ENCODE measurements at regions not wholly inside any gene's neighbourhood (a gene's known extent, or its start where the extent isn't known, plus 50 kb on each side); places are given as distances from the start of the nearest gene placed in this dataset.

DNA sequence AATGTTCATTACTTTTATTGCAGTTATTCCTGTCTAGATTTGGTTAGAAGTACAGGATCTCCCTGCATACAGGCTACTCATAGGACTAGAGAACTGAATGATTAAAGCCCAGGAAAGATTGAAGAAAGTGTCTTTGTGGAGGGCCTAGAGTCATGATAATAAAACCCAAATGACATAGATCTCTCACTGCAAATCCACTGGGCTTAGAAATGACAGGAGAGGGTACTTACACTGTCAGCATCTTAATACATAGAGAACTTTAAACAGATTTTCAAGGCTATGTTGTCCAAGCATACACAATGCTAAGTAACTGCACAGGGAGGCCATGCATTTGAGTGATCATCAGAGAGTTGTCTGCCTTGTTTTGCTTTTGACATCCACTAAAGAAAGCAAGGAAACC, 383.8 kb upstream of the MAP3K7 start:
- no peak for TF ChIP-seq CTCF (IDR thresholded peaks at IDR 0.05)

GRCh38 chr6:90967471-90967870, 380.6 kb upstream of the MAP3K7 start:
- Histone ChIP-seq H3K27ac (no peak overlapping the region), H3K27me3 (replicated peaks; ENCODE audit: insufficient read depth) (no peaks in the 10 kb centered on the region), H3K36me3 (no peaks in the 10 kb centered on the region), H3K4me3 (no peak overlapping the region), H3K9me3 (no peaks in the 10 kb centered on the region), H3K4me1 (ENCODE audit: control insufficient read depth in 1 of 2, low read depth in 2 of 2) (no peaks in the 10 kb centered on the region)
- DNase-seq (ENCODE audit: low spot score) (no peak), ATAC-seq (ENCODE audit: insufficient number of reproducible peaks, low FRiP score, low read depth) (no peak)
- no peak for TF ChIP-seq CTCF (IDR thresholded peaks at IDR 0.05)

More for the DNA sequence above, 383.8 kb upstream of the MAP3K7 start:
- no peaks in the 10 kb centered on the region for H3K36me3 ChIP-seq
- H3K4me3 ChIP-seq, result no peak overlapping the region
- DNase-seq (ENCODE audit: low spot score), result no peak
- H3K4me1 ChIP-seq (ENCODE audit: control insufficient read depth in 1 of 2, low read depth in 2 of 2), result no peaks in the 10 kb centered on the region
- H3K9me3 ChIP-seq, result no peaks in the 10 kb centered on the region
- no peak for ATAC-seq (ENCODE audit: insufficient number of reproducible peaks, low FRiP score, low read depth)
- H3K27me3 ChIP-seq (replicated peaks; ENCODE audit: insufficient read depth), result no peaks in the 10 kb centered on the region
- no peak overlapping the region for H3K27ac ChIP-seq

- DNase-seq (ENCODE audit: low spot score) (no peak), ATAC-seq (ENCODE audit: insufficient number of reproducible peaks, low FRiP score, low read depth) (no peak)
- TF ChIP-seq CTCF (IDR thresholded peaks at IDR 0.05), result no peak
- Histone ChIP-seq H3K4me1 (ENCODE audit: control insufficient read depth in 1 of 2, low read depth in 2 of 2) (no peaks in the 10 kb centered on the region), H3K27ac (no peak overlapping the region), H3K9me3 (no peaks in the 10 kb centered on the region), H3K27me3 (replicated peaks; ENCODE audit: insufficient read depth) (no peaks in the 10 kb centered on the region), H3K36me3 (no peaks in the 10 kb centered on the region), H3K4me3 (no peak overlapping the region)
These were observed 373.5 kb upstream of the MAP3K7 start for GRCh38 chr6:90960324-90960723.

- no peak for TF ChIP-seq CTCF (IDR thresholded peaks at IDR 0.05)
- Histone ChIP-seq H3K4me1 (ENCODE audit: control insufficient read depth in 1 of 2, low read depth in 2 of 2) (no peaks in the 10 kb centered on the region), H3K4me3 (no peak overlapping the region), H3K27ac (no peak overlapping the region), H3K9me3 (no peaks in the 10 kb centered on the region), H3K36me3 (no peaks in the 10 kb centered on the region), H3K27me3 (replicated peaks; ENCODE audit: insufficient read depth) (no peaks in the 10 kb centered on the region)
- ATAC-seq (ENCODE audit: insufficient number of reproducible peaks, low FRiP score, low read depth) (no peak), DNase-seq (ENCODE audit: low spot score) (no peak)
These were observed 368.4 kb upstream of the MAP3K7 start for GRCh38 chr6:90955246-90955645.

DNA sequence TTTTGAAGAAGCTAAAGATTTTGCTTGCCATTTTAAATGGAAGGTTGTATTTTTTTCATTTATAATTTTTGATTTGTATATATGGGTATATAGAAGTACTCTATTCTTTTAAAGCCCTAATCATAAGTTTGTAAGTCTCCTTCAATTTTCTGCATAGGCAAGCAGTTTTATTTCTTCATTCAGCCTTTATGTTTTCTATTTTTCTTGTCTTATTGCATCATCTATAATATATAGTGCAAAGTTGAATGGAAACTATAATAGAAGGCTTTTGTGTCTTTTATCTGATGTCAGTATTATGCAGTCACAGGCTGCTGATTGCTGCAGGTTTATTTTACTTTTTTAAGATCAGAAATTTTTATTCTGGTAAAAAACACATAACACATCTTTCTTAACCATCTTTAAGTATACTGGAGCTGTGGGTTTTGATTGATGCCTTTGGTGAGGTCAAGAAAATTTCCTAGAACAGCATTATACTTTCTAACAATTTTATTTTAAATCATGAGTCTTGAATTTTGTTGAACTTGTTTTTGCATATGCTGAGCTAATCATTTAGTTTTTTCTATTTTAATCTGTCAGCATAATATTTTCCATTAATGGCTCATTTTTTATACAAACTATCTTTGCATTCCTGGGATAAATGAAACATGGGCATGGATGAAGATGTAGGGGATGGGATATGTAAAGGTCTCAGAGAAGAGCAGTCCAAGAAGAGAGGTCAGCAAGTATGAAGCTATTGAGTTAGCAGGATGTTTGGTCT, 366.7 kb upstream of the MAP3K7 start:
- H3K4me1 ChIP-seq (ENCODE audit: control insufficient read depth in 1 of 2, low read depth in 2 of 2), result no peaks in the 10 kb centered on the region
- DNase-seq (ENCODE audit: low spot score), result no peak
- ATAC-seq (ENCODE audit: insufficient number of reproducible peaks, low FRiP score, low read depth), result no peak
- no peaks in the 10 kb centered on the region for H3K36me3 ChIP-seq
- H3K9me3 ChIP-seq, result no peaks in the 10 kb centered on the region
- no peaks in the 10 kb centered on the region for H3K27me3 ChIP-seq (replicated peaks; ENCODE audit: insufficient read depth)
- no peak overlapping the region for H3K27ac ChIP-seq
- TF ChIP-seq CTCF (IDR thresholded peaks at IDR 0.05), result no peak
- H3K4me3 ChIP-seq, result no peak overlapping the region

Data from thoracic aorta (tissue), 2 donors.